ENCODE measurements at regions not wholly inside any gene's neighbourhood (a gene's known extent, or its start where the extent isn't known, plus 50 kb on each side); places are given as distances from the start of the nearest gene placed in this dataset.

- Mint-ChIP-seq H3K36me3 (ENCODE audit: insufficient read depth, unreplicated experiment) (no peaks in the 10 kb centered on the region), H3K27me3 (ENCODE audit: insufficient read depth, unreplicated experiment) (no peaks in the 10 kb centered on the region), H3K9me3 (ENCODE audit: unreplicated experiment) (no peaks in the 10 kb centered on the region), H3K4me3 (ENCODE audit: unreplicated experiment) (no peak overlapping the region), H3K27ac (ENCODE audit: low read depth, unreplicated experiment) (no peak overlapping the region), H3K4me1 (ENCODE audit: insufficient read depth, unreplicated experiment) (peaks cover 13% of the 10 kb centered on the region)
- peak; percentile 16 for DNase-seq (ENCODE audit: unreplicated experiment)
- CTCF ChIA-PET = no interaction called here
- POLR2A ChIA-PET = no interaction called here
- intact Hi-C loops (cut with micrococcal nuclease) = no loop called here
- BruUV-seq (replicated peaks) = no TSS peak
- no peak for TF ChIP-seq CTCF (IDR thresholded peaks at IDR 0.05; ENCODE audit: unreplicated experiment)
Observed at GRCh38 chr4:144291164-144291563, 150.6 kb upstream of the GYPA start.

GRCh38 chr4:144294211-144294610 is 153.7 kb upstream of the GYPA start:
- DNase-seq (ENCODE audit: unreplicated experiment) = no peak
- Mint-ChIP-seq H3K36me3 (ENCODE audit: insufficient read depth, unreplicated experiment) (no peaks in the 10 kb centered on the region), H3K27ac (ENCODE audit: low read depth, unreplicated experiment) (peak overlapping the region; percentile 1), H3K4me1 (ENCODE audit: insufficient read depth, unreplicated experiment) (peaks cover 12% of the 10 kb centered on the region), H3K27me3 (ENCODE audit: insufficient read depth, unreplicated experiment) (no peaks in the 10 kb centered on the region), H3K4me3 (ENCODE audit: unreplicated experiment) (no peak overlapping the region), H3K9me3 (ENCODE audit: unreplicated experiment) (no peaks in the 10 kb centered on the region)
- BruUV-seq (replicated peaks) = no TSS peak
- CTCF ChIA-PET = interaction anchor here (0.7 kb wide), 1 partner anchor 208 kb away, joined by 4 read pairs; no protein-coding TSS in a partner anchor
- POLR2A ChIA-PET = no interaction called here
- intact Hi-C loops (cut with micrococcal nuclease) = no loop called here
- no peak for TF ChIP-seq CTCF (IDR thresholded peaks at IDR 0.05; ENCODE audit: unreplicated experiment)

- no peak overlapping the region for H3K27ac Mint-ChIP-seq (ENCODE audit: low read depth, unreplicated experiment)
- TF ChIP-seq CTCF (IDR thresholded peaks at IDR 0.05; ENCODE audit: unreplicated experiment) = no peak
- H3K4me1 Mint-ChIP-seq (ENCODE audit: insufficient read depth, unreplicated experiment) = peaks cover 7% of the 10 kb centered on the region
- POLR2A ChIA-PET = no interaction called here
- no peak for DNase-seq (ENCODE audit: unreplicated experiment)
- no TSS peak for BruUV-seq (replicated peaks)
- H3K4me3 Mint-ChIP-seq (ENCODE audit: unreplicated experiment) = no peak overlapping the region
- H3K9me3 Mint-ChIP-seq (ENCODE audit: unreplicated experiment) = no peaks in the 10 kb centered on the region
- no peaks in the 10 kb centered on the region for H3K36me3 Mint-ChIP-seq (ENCODE audit: insufficient read depth, unreplicated experiment)
- H3K27me3 Mint-ChIP-seq (ENCODE audit: insufficient read depth, unreplicated experiment) = no peaks in the 10 kb centered on the region
- intact Hi-C loops (cut with micrococcal nuclease) = no loop called here
- CTCF ChIA-PET = interaction anchor here (0.7 kb wide), 1 partner anchor 9 kb away, joined by 5 read pairs; no protein-coding TSS in a partner anchor
Observed at GRCh38 chr4:144295286-144295995, 154.9 kb upstream of the GYPA start.

- no peak overlapping the region for H3K27ac Mint-ChIP-seq (ENCODE audit: low read depth, unreplicated experiment)
- no peak overlapping the region for H3K4me3 Mint-ChIP-seq (ENCODE audit: unreplicated experiment)
- no peak for DNase-seq (ENCODE audit: unreplicated experiment)
- no peak for TF ChIP-seq CTCF (IDR thresholded peaks at IDR 0.05; ENCODE audit: unreplicated experiment)
- no peaks in the 10 kb centered on the region for H3K27me3 Mint-ChIP-seq (ENCODE audit: insufficient read depth, unreplicated experiment)
- H3K36me3 Mint-ChIP-seq (ENCODE audit: insufficient read depth, unreplicated experiment) = no peaks in the 10 kb centered on the region
- CTCF ChIA-PET = no interaction called here
- POLR2A ChIA-PET = no interaction called here
- H3K9me3 Mint-ChIP-seq (ENCODE audit: unreplicated experiment) = no peaks in the 10 kb centered on the region
- no TSS peak for BruUV-seq (replicated peaks)
- peaks cover 7% of the 10 kb centered on the region for H3K4me1 Mint-ChIP-seq (ENCODE audit: insufficient read depth, unreplicated experiment)
- intact Hi-C loops (cut with micrococcal nuclease) = no loop called here
Observed at GRCh38 chr4:144296941-144297340, 156.4 kb upstream of the GYPA start.
